ENCODE measurements at regions not wholly inside any gene's neighbourhood (a gene's known extent, or its start where the extent isn't known, plus 50 kb on each side); places are given as distances from the start of the nearest gene placed in this dataset.

DNA sequence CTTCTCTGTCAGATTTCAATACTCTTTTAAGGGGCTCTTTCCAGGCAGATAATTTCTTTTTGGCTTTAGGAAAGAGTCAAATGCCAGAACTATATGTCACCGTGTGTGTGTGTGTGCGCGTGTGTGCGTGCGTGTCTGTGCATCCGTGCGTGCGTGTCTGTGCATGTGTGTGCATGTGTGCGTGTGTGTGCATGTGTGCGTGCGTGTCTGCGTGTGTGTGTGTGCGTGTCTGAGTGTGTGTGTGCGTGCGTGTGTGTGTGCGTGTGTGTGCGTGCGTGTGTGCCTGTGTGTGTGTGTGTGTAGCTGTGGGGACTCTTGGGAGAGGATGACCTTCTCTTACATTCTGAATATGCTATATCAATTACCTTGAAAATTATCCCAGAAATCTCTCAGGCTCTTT is 441.6 kb downstream of the SLITRK2 start:
- Histone ChIP-seq H2AFZ (ENCODE audit: control insufficient read depth, low read length) (no peak overlapping the region), H3K4me1 (ENCODE audit: control insufficient read depth, extremely low read depth, insufficient read depth, low read length) (no peaks in the 10 kb centered on the region), H3K9ac (ENCODE audit: control insufficient read depth, extremely low read depth, insufficient read depth, low read length) (no peak overlapping the region), H4K20me1 (ENCODE audit: control insufficient read depth, extremely low read depth, insufficient read depth, low read length) (no peaks in the 10 kb centered on the region), H3K9me1 (ENCODE audit: control insufficient read depth, extremely low read depth, insufficient read depth, low read length) (no peaks in the 10 kb centered on the region), H3K79me2 (ENCODE audit: control insufficient read depth, insufficient read depth, low read length) (no peaks in the 10 kb centered on the region), H3K27ac (ENCODE audit: control insufficient read depth, insufficient read depth, low read length) (no peak overlapping the region), H3K4me3 (ENCODE audit: control insufficient read depth in 2 of 3, extremely low read depth in 1 of 3, insufficient read depth in 2 of 3, low read depth in 1 of 3, low read length in 3 of 3) (no peak overlapping the region), H3K4me2 (ENCODE audit: control insufficient read depth, extremely low read depth, insufficient read depth, low read depth, low read length) (no peak overlapping the region), H3K36me3 (ENCODE audit: control insufficient read depth in 2 of 2, extremely low read depth in 1 of 2, insufficient read depth in 2 of 2, low read length in 2 of 2) (no peaks in the 10 kb centered on the region), H3K9me3 (ENCODE audit: control insufficient read depth, low read depth, low read length) (peaks cover 1% of the 10 kb centered on the region), H3K27me3 (ENCODE audit: control insufficient read depth, extremely low read depth, insufficient read depth, low read length) (no peaks in the 10 kb centered on the region)
- no peak for FAIRE-seq
- dilution Hi-C loops (cut with MboI; ENCODE audit: extremely low pct_ligation_motif_present, low sequenced_read_pairs), result no loop called here
- no peak for TF ChIP-seq EZH2 (IDR thresholded peaks at IDR 0.05; ENCODE audit: low read length)
- TF ChIP-seq CTCF (optimal IDR thresholded peaks at IDR 0.05 in 1 of 3, IDR thresholded peaks at IDR 0.05 in 1 of 3, conservative IDR thresholded peaks at IDR 0.05 in 1 of 3; ENCODE audit: extremely low read depth in 1 of 3, insufficient read depth in 2 of 3, low read length in 3 of 3), result no peak
- DNase-seq (ENCODE audit: low read depth, low spot score), result no peak

DNA sequence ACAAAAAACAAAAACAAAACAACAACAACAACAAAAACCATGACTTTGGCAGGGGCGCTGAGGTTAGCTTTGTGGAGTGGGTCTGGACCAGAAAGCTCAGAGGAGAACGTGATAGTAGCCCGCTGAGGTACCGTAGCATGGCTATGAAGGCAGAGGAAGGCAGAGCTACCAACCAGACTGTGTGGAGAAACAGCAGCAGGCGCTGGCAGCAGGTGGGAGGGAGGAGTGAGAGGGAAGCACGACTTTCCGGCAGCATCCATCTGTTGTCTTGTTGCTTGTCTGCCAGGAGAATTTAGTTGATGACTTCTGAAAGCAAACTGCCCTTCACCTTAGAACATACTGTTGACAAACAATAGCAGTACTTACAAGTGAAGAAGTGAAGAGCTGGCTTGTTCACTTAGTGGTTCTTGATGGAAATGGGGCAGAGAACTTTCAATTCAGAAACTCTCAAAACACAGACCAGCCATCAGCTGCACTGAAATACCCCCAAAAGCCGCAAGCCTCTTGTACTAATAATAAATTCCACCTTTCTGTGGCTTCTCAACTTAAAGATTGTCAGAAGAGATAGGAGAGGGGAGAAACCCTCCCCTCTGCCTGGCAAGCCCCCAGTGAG is 447.2 kb downstream of the SLITRK2 start:
- H3K27me3 ChIP-seq (ENCODE audit: control insufficient read depth, extremely low read depth, insufficient read depth, low read length), result no peaks in the 10 kb centered on the region
- no peak overlapping the region for H3K27ac ChIP-seq (ENCODE audit: control insufficient read depth, insufficient read depth, low read length)
- H3K79me2 ChIP-seq (ENCODE audit: control insufficient read depth, insufficient read depth, low read length), result no peaks in the 10 kb centered on the region
- peaks cover 1% of the 10 kb centered on the region for H3K9me3 ChIP-seq (ENCODE audit: control insufficient read depth, low read depth, low read length)
- no peak for DNase-seq (ENCODE audit: low read depth, low spot score)
- no peaks in the 10 kb centered on the region for H3K4me1 ChIP-seq (ENCODE audit: control insufficient read depth, extremely low read depth, insufficient read depth, low read length)
- dilution Hi-C loops (cut with MboI; ENCODE audit: extremely low pct_ligation_motif_present, low sequenced_read_pairs), result no loop called here
- no peak overlapping the region for H3K4me2 ChIP-seq (ENCODE audit: control insufficient read depth, extremely low read depth, insufficient read depth, low read depth, low read length)
- no peak overlapping the region for H3K9ac ChIP-seq (ENCODE audit: control insufficient read depth, extremely low read depth, insufficient read depth, low read length)
- no peaks in the 10 kb centered on the region for H3K36me3 ChIP-seq (ENCODE audit: control insufficient read depth in 2 of 2, extremely low read depth in 1 of 2, insufficient read depth in 2 of 2, low read length in 2 of 2)
- H2AFZ ChIP-seq (ENCODE audit: control insufficient read depth, low read length), result no peak overlapping the region
- no peaks in the 10 kb centered on the region for H4K20me1 ChIP-seq (ENCODE audit: control insufficient read depth, extremely low read depth, insufficient read depth, low read length)
- H3K9me1 ChIP-seq (ENCODE audit: control insufficient read depth, extremely low read depth, insufficient read depth, low read length), result no peaks in the 10 kb centered on the region
- no peak for TF ChIP-seq CTCF (optimal IDR thresholded peaks at IDR 0.05 in 1 of 3, IDR thresholded peaks at IDR 0.05 in 1 of 3, conservative IDR thresholded peaks at IDR 0.05 in 1 of 3; ENCODE audit: extremely low read depth in 1 of 3, insufficient read depth in 2 of 3, low read length in 3 of 3)
- no peak for TF ChIP-seq EZH2 (IDR thresholded peaks at IDR 0.05; ENCODE audit: low read length)
- H3K4me3 ChIP-seq (ENCODE audit: control insufficient read depth in 2 of 3, extremely low read depth in 1 of 3, insufficient read depth in 2 of 3, low read depth in 1 of 3, low read length in 3 of 3), result no peak overlapping the region
- FAIRE-seq, result no peak

All from keratinocyte (primary cell).